ENCODE measurements at regions not wholly inside any gene's neighbourhood (a gene's known extent, or its start where the extent isn't known, plus 50 kb on each side); places are given as distances from the start of the nearest gene placed in this dataset.
"Not testable (repeated sequence)": the region's sequence is repeated elsewhere in the genome, so short reads cannot be mapped to it uniquely, and the experiment has no call there.

- DNase-seq (ENCODE audit: low read depth, low spot score), result no peak
These were observed 170.9 kb upstream of the EXOC2 start for GRCh38 chr6:863831-864230.

- DNase-seq (ENCODE audit: low read depth, low spot score), result not testable (repeated sequence)
These were observed 170.2 kb upstream of the EXOC2 start for GRCh38 chr6:863127-863526.

- DNase-seq (ENCODE audit: low read depth, low spot score), result no peak
These were observed 167.0 kb upstream of the EXOC2 start for GRCh38 chr6:859936-860335.

GRCh38 chr6:854406-855118, 161.6 kb upstream of the EXOC2 start:
- DNase-seq (ENCODE audit: low read depth, low spot score), result no peak

- DNase-seq (ENCODE audit: low read depth, low spot score), result not testable (repeated sequence)
These were observed 159.3 kb upstream of the EXOC2 start for GRCh38 chr6:852216-852615.

- DNase-seq (ENCODE audit: low read depth, low spot score), result no peak
These were observed 156.2 kb upstream of the EXOC2 start for GRCh38 chr6:849075-849506.

- no peak for DNase-seq (ENCODE audit: low read depth, low spot score)
These were observed 152.6 kb upstream of the EXOC2 start for GRCh38 chr6:845566-845965.

GRCh38 chr6:845101-845500, 152.2 kb upstream of the EXOC2 start:
- DNase-seq (ENCODE audit: low read depth, low spot score), result no peak

GRCh38 chr6:842141-842540, 149.2 kb upstream of the EXOC2 start:
- DNase-seq (ENCODE audit: low read depth, low spot score), result peak; percentile 65

- DNase-seq (ENCODE audit: low read depth, low spot score), result no peak
These were observed 148.6 kb upstream of the EXOC2 start for GRCh38 chr6:841569-841968.

GRCh38 chr6:839201-839600, 146.3 kb upstream of the EXOC2 start:
- DNase-seq (ENCODE audit: low read depth, low spot score), result no peak

- DNase-seq (ENCODE audit: low read depth, low spot score), result no peak
These were observed 144.4 kb upstream of the EXOC2 start for GRCh38 chr6:837380-837779.

GRCh38 chr6:836276-836853, 143.4 kb upstream of the EXOC2 start:
- no peak for DNase-seq (ENCODE audit: low read depth, low spot score)

- no peak for DNase-seq (ENCODE audit: low read depth, low spot score)
These were observed 142.7 kb upstream of the EXOC2 start for GRCh38 chr6:835476-836160.

GRCh38 chr6:834866-835265, 141.9 kb upstream of the EXOC2 start:
- no peak for DNase-seq (ENCODE audit: low read depth, low spot score)

- DNase-seq (ENCODE audit: low read depth, low spot score), result no peak
These were observed 141.3 kb upstream of the EXOC2 start for GRCh38 chr6:834190-834589.

- not testable (repeated sequence) for DNase-seq (ENCODE audit: low read depth, low spot score)
These were observed 139.9 kb upstream of the EXOC2 start for GRCh38 chr6:832804-833203.

GRCh38 chr6:830667-831327, 137.9 kb upstream of the EXOC2 start:
- DNase-seq (ENCODE audit: low read depth, low spot score), result no peak

- peak; percentile 36 for DNase-seq (ENCODE audit: low read depth, low spot score)
These were observed 136.7 kb upstream of the EXOC2 start for GRCh38 chr6:829656-830055.

- no peak for DNase-seq (ENCODE audit: low read depth, low spot score)
These were observed 134.5 kb upstream of the EXOC2 start for GRCh38 chr6:827431-827830.

GRCh38 chr6:819122-819521, 126.2 kb upstream of the EXOC2 start:
- no peak for DNase-seq (ENCODE audit: low read depth, low spot score)

GRCh38 chr6:818196-818595, 125.3 kb upstream of the EXOC2 start:
- DNase-seq (ENCODE audit: low read depth, low spot score), result no peak
